CD4-positive, alpha-beta T cell (primary cell): ENCODE measurements at regions not wholly inside any gene's neighbourhood (a gene's known extent, or its start where the extent isn't known, plus 50 kb on each side); places are given as distances from the start of the nearest gene placed in this dataset.

ENCODE experiments used
- ATAC-seq: fragments of 200-7000 bp; cut with Tn5 transposase; one replicate; pipeline ENCODE4 v1.10.0; 2022; ENCODE audit warnings: mild to moderate bottlenecking; ENCODE audit not compliant: poor library complexity
- CTCF ChIA-PET: fragments of 350-600 bp; sonication (Branson Sonifier 250); formaldehyde crosslinking; loops from one replicate; lab custom pipeline; 2021; ENCODE audit warnings: antibody characterized with exemption, inconsistent platforms; lab: Charles Lee
- POLR2A ChIA-PET: fragments of 350-600 bp; sonication (Branson Sonifier 250); formaldehyde crosslinking; loops from one replicate; lab custom pipeline; 2021; ENCODE audit warnings: antibody characterized with exemption, inconsistent platforms; lab: Charles Lee
- DNase-seq, 14 experiments: peaks; one replicate each; pipeline ENCODE4 v3.0.0-alpha.2; 2013 to 2020; ENCODE audit warnings: mixed read lengths in 2 of 14
- H3K27ac ChIP-seq, 2 donors: one replicate each; pipeline versions ENCODE4 v1.5.1 to v1.7.0; 2013; ENCODE audit warnings: low read length in 2 of 2, low read depth in 1 of 2, mild to moderate bottlenecking in 1 of 2
- H3K27me3 ChIP-seq, 2 experiments: 1 replicate in 1 of 2; 2 replicates in 1 of 2; pipeline versions ENCODE4 v1.6.1 to v1.7.0; 2013; ENCODE audit warnings: low read length in 2 of 2, control low read depth in 1 of 2, mild to moderate bottlenecking in 1 of 2, moderate library complexity in 1 of 2; ENCODE audit not compliant: insufficient read depth in 2 of 2, control insufficient read depth in 1 of 2
- H3K36me3 ChIP-seq: one replicate; pipeline ENCODE4 v1.6.1; 2013; ENCODE audit warnings: low read length, control low read depth; ENCODE audit not compliant: insufficient read depth
- H3K4me1 ChIP-seq: one replicate; pipeline ENCODE4 v1.6.1; 2013; ENCODE audit warnings: low read length, control low read depth; ENCODE audit not compliant: insufficient read depth
- H3K4me3 ChIP-seq: one replicate; pipeline ENCODE4 v1.5.1; 2013; ENCODE audit warnings: mild to moderate bottlenecking, low read length, moderate library complexity
- H3K9me3 ChIP-seq, 2 experiments: 1 replicate in 1 of 2; 2 replicates in 1 of 2; pipeline versions ENCODE4 v1.6.1 to v1.7.0; 2013; ENCODE audit warnings: low read length in 2 of 2, mild to moderate bottlenecking in 2 of 2, control low read depth in 1 of 2, moderate library complexity in 1 of 2; ENCODE audit not compliant: control insufficient read depth in 1 of 2, insufficient read depth in 1 of 2
- H3K27ac Mint-ChIP-seq: one replicate; pipeline ENCODE4 v1.8.0; 2020; ENCODE audit warnings: mixed read lengths
- H3K27me3 Mint-ChIP-seq: one replicate; pipeline ENCODE4 v1.8.0; 2021; ENCODE audit warnings: mixed read lengths
- H3K36me3 Mint-ChIP-seq: one replicate; pipeline ENCODE4 v1.8.0; 2021; ENCODE audit warnings: low read depth, mixed read lengths
- H3K4me1 Mint-ChIP-seq: one replicate; pipeline ENCODE4 v1.8.0; 2021; ENCODE audit warnings: low read depth, mixed read lengths
- H3K4me3 Mint-ChIP-seq: one replicate; pipeline ENCODE4 v1.8.0; 2020; ENCODE audit warnings: mild to moderate bottlenecking, mixed read lengths
- H3K9me3 Mint-ChIP-seq: one replicate; pipeline ENCODE4 v1.8.0; 2020; ENCODE audit warnings: mixed read lengths
- intact Hi-C, 2 experiments: fragments of 100-400 bp; cut with DNase I in 1 of 2; cut with micrococcal nuclease in 1 of 2; formaldehyde crosslinking; loops; one replicate each; pipeline versions ENCODE4 v1.15.1 to v1.9.0; 2023 to 2025; cut with DNase I, micrococcal nuclease
- TF ChIP-seq, protein P1 (sequence below): fragments of 200-600 bp; IDR thresholded peaks from one replicate; pipeline ENCODE4 v1.8.0; 2022; ENCODE audit warnings: antibody characterized with exemption, mild to moderate bottlenecking

DNA sequence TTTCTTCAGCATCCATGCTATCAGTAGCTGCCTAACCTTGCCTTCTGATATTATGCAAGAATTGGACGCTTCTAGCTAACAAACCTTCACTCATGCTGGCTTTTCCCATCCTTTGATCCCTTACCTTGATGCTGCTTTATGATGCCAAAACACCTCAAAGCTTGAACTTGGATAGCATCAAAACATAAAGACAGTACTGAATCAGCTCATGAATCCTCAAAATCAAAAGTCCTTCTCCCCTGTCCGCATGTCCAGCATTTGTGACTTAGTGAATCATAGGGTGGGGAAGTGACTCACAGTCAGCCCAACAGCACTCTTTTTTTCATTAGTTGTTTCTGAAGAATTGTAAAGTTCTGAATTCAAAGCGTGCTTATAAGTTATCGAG is 89.5 kb upstream of the PIK3CG start:
- Mint-ChIP-seq H3K4me1 (no peaks in the 10 kb centered on the region), H3K4me3 (no peak overlapping the region), H3K27me3 (peaks cover 5% of the 10 kb centered on the region), H3K36me3 (no peaks in the 10 kb centered on the region), H3K9me3 (no peaks in the 10 kb centered on the region), H3K27ac (no peak overlapping the region)
- H3K4me3 ChIP-seq, result no peak overlapping the region
- H3K27me3 ChIP-seq, result no peaks in the 10 kb centered on the region
- intact Hi-C loops, result no loop called here
- H3K4me1 ChIP-seq, result no peaks in the 10 kb centered on the region
- TF ChIP-seq, protein P1, sequence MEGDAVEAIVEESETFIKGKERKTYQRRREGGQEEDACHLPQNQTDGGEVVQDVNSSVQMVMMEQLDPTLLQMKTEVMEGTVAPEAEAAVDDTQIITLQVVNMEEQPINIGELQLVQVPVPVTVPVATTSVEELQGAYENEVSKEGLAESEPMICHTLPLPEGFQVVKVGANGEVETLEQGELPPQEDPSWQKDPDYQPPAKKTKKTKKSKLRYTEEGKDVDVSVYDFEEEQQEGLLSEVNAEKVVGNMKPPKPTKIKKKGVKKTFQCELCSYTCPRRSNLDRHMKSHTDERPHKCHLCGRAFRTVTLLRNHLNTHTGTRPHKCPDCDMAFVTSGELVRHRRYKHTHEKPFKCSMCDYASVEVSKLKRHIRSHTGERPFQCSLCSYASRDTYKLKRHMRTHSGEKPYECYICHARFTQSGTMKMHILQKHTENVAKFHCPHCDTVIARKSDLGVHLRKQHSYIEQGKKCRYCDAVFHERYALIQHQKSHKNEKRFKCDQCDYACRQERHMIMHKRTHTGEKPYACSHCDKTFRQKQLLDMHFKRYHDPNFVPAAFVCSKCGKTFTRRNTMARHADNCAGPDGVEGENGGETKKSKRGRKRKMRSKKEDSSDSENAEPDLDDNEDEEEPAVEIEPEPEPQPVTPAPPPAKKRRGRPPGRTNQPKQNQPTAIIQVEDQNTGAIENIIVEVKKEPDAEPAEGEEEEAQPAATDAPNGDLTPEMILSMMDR, result no peak
- POLR2A ChIA-PET, result no interaction called here
- H3K36me3 ChIP-seq, result no peaks in the 10 kb centered on the region
- no peak overlapping the region for H3K27ac ChIP-seq
- CTCF ChIA-PET, result no interaction called here
- no peak for DNase-seq
- ATAC-seq, result no peak
- no peaks in the 10 kb centered on the region for H3K9me3 ChIP-seq

- Histone ChIP-seq H3K4me3 (no peak overlapping the region), H3K4me1 (no peaks in the 10 kb centered on the region), H3K27ac (no peak overlapping the region), H3K36me3 (no peaks in the 10 kb centered on the region), H3K9me3 (no peaks in the 10 kb centered on the region), H3K27me3 (no peaks in the 10 kb centered on the region)
- ATAC-seq (no peak), DNase-seq (no peak)
- Mint-ChIP-seq H3K9me3 (no peaks in the 10 kb centered on the region), H3K4me3 (no peak overlapping the region), H3K27ac (no peak overlapping the region), H3K27me3 (peaks cover 5% of the 10 kb centered on the region), H3K4me1 (no peaks in the 10 kb centered on the region), H3K36me3 (no peaks in the 10 kb centered on the region)
- ChIA-PET POLR2A (no interaction called here), CTCF (no interaction called here)
- intact Hi-C loops, result no loop called here
- TF ChIP-seq, protein P1, result no peak
These were observed 89.0 kb upstream of the PIK3CG start for GRCh38 chr7:106775975-106776607.

DNA sequence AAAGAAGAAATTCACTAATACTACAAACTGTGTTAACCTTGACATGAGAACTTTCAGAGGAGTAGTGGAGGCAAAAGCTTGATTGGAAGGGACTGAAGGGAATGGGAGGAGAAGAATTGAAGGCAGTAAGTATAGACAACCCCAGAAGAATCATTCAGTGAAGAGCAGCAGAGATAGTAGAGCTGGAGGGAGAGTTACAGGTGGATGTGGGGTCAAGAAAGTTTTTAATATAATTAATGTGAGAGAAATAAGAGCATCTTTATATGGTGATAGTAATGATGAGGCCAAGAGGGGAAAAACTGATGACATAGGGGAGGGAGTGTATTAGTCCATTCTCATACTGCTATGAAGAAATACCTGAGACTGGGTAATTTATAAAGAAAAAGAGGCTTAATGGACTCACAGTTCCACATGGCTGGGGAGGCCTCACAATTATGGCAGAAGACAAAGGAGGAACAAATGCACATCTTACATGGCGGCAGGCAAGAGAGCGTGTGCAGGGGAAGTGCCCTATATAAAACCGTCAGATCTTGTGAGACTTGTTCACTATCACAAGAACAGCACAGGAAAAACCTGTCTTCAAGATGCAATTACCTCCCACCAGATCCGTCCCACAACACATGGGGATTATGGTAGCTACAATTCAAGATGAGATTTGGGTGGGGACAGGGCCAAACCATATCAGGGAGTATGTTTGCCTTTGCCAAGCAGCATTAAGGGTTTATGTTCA is 88.3 kb upstream of the PIK3CG start:
- H3K4me1 Mint-ChIP-seq, result no peaks in the 10 kb centered on the region
- ChIA-PET POLR2A (no interaction called here), CTCF (no interaction called here)
- H3K36me3 ChIP-seq, result no peaks in the 10 kb centered on the region
- DNase-seq, result no peak
- H3K27me3 Mint-ChIP-seq, result peaks cover 5% of the 10 kb centered on the region
- H3K27me3 ChIP-seq, result no peaks in the 10 kb centered on the region
- intact Hi-C loops, result no loop called here
- TF ChIP-seq, protein P1, result no peak
- ATAC-seq, result no peak
- H3K4me1 ChIP-seq, result no peaks in the 10 kb centered on the region
- no peak overlapping the region for H3K4me3 Mint-ChIP-seq
- no peaks in the 10 kb centered on the region for H3K36me3 Mint-ChIP-seq
- H3K9me3 Mint-ChIP-seq, result no peaks in the 10 kb centered on the region
- no peak overlapping the region for H3K27ac Mint-ChIP-seq
- no peaks in the 10 kb centered on the region for H3K9me3 ChIP-seq
- no peak overlapping the region for H3K4me3 ChIP-seq
- no peak overlapping the region for H3K27ac ChIP-seq
